ENCODE measurements at regions not wholly inside any gene's neighbourhood (a gene's known extent, or its start where the extent isn't known, plus 50 kb on each side); places are given as distances from the start of the nearest gene placed in this dataset.
A peak's percentile ranks its signal among the peaks of the same experiment; 100 is the strongest.

GRCh38 chr3:106229495-106230278, 360.9 kb upstream of the CBLB start:
- DNase-seq: no peak

GRCh38 chr3:106231086-106231485, 362.3 kb upstream of the CBLB start:
- no peak for DNase-seq

- DNase-seq: no peak
Observed at GRCh38 chr3:106232956-106233355, 364.1 kb upstream of the CBLB start.

- no peak for DNase-seq
Observed at GRCh38 chr3:106239195-106239697, 370.4 kb upstream of the CBLB start.

- DNase-seq: no peak
Observed at GRCh38 chr3:106241593-106241992, 372.8 kb upstream of the CBLB start.

- no peak for DNase-seq
Observed at GRCh38 chr3:106242781-106243180, 374.0 kb upstream of the CBLB start.

GRCh38 chr3:106245400-106245799, 376.6 kb upstream of the CBLB start:
- DNase-seq: no peak

GRCh38 chr3:106247902-106248684, 379.3 kb upstream of the CBLB start:
- DNase-seq: no peak

GRCh38 chr3:106249159-106249558, 380.3 kb upstream of the CBLB start:
- DNase-seq: no peak

- no peak for DNase-seq
Observed at GRCh38 chr3:106249981-106250380, 381.2 kb upstream of the CBLB start.

- peak; percentile 16 for DNase-seq
Observed at GRCh38 chr3:106251160-106251892, 382.5 kb upstream of the CBLB start.

GRCh38 chr3:106255870-106256248, 387.0 kb upstream of the CBLB start:
- DNase-seq: no peak

- DNase-seq: no peak
Observed at GRCh38 chr3:106256249-106256957, 387.6 kb upstream of the CBLB start.

GRCh38 chr3:106257172-106257571, 388.4 kb upstream of the CBLB start:
- DNase-seq: no peak

- no peak for DNase-seq
Observed at GRCh38 chr3:106261396-106261795, 392.6 kb upstream of the CBLB start.

GRCh38 chr3:106261915-106262683, 393.3 kb upstream of the CBLB start:
- no peak for DNase-seq

GRCh38 chr3:106263011-106263410, 394.2 kb upstream of the CBLB start:
- no peak for DNase-seq

- no peak for DNase-seq
Observed at GRCh38 chr3:106263546-106263945, 394.7 kb upstream of the CBLB start.

GRCh38 chr3:106265704-106266103, 396.9 kb upstream of the CBLB start:
- DNase-seq: no peak

- DNase-seq: no peak
Observed at GRCh38 chr3:106268696-106269095, 399.9 kb upstream of the CBLB start.

- no peak for DNase-seq
Observed at GRCh38 chr3:106272302-106272701, 403.5 kb upstream of the CBLB start.

GRCh38 chr3:106275592-106275991, 406.8 kb upstream of the CBLB start:
- DNase-seq: no peak

Measured in NCI-H146 (cell line).